Esophagus mucosa (tissue), 1 donor: ENCODE measurements at regions not wholly inside any gene's neighbourhood (a gene's known extent, or its start where the extent isn't known, plus 50 kb on each side); places are given as distances from the start of the nearest gene placed in this dataset.
A peak's percentile ranks its signal among the peaks of the same experiment; 100 is the strongest.

Experiments used
- ATAC-seq: fragments of 200-7000 bp; cut with Tn5 transposase; one replicate; pipeline ENCODE4 v1.9.1; 2020
- donor health status: DM: yes; HTN: yes; CAD: no.

- ATAC-seq, result peak; percentile 29
These were observed 76.6 kb upstream of the KLF12 start for GRCh38 chr13:74210693-74211393.

- no peak for ATAC-seq
These were observed 72.7 kb upstream of the KLF12 start for GRCh38 chr13:74206855-74207254.

GRCh38 chr13:74206061-74206561 is 71.9 kb upstream of the KLF12 start:
- ATAC-seq, result no peak

GRCh38 chr13:74205313-74205690 is 71.1 kb upstream of the KLF12 start:
- no peak for ATAC-seq

GRCh38 chr13:74204602-74205312 is 70.6 kb upstream of the KLF12 start:
- no peak for ATAC-seq

GRCh38 chr13:74203576-74203975 is 69.4 kb upstream of the KLF12 start:
- ATAC-seq, result no peak

- ATAC-seq, result no peak
These were observed 68.1 kb upstream of the KLF12 start for GRCh38 chr13:74202129-74202813.

- no peak for ATAC-seq
These were observed 67.3 kb upstream of the KLF12 start for GRCh38 chr13:74201530-74201929.

GRCh38 chr13:74200081-74200480 is 65.9 kb upstream of the KLF12 start:
- no peak for ATAC-seq

- no peak for ATAC-seq
These were observed 63.6 kb upstream of the KLF12 start for GRCh38 chr13:74197677-74198429.

- ATAC-seq, result no peak
These were observed 60.6 kb upstream of the KLF12 start for GRCh38 chr13:74194846-74195245.

- ATAC-seq, result no peak
These were observed 59.2 kb upstream of the KLF12 start for GRCh38 chr13:74193391-74193790.

- ATAC-seq, result no peak
These were observed 57.2 kb upstream of the KLF12 start for GRCh38 chr13:74191410-74191809.

- no peak for ATAC-seq
These were observed 56.8 kb upstream of the KLF12 start for GRCh38 chr13:74190999-74191398.

GRCh38 chr13:74187564-74187963 is 53.4 kb upstream of the KLF12 start:
- ATAC-seq, result no peak

GRCh38 chr13:74184283-74184682 is 50.1 kb upstream of the KLF12 start:
- ATAC-seq, result no peak
